ENCODE measurements at regions not wholly inside any gene's neighbourhood (a gene's known extent, or its start where the extent isn't known, plus 50 kb on each side); places are given as distances from the start of the nearest gene placed in this dataset.

GRCh38 chr17:74004056-74004455 lies 199.4 kb upstream of the RPL38 start (continued):
- TF ChIP-seq CREB1 (IDR thresholded peaks at IDR 0.05): no peak
- TF ChIP-seq CREB1 (CRISPR knock-in tag; IDR thresholded peaks at IDR 0.05): no peak
- no peak for TF ChIP-seq ZNF761 (CRISPR knock-in tag; conservative IDR thresholded peaks at IDR 0.05)

GRCh38 chr17:74005790-74006189 lies 197.7 kb upstream of the RPL38 start:
- Histone ChIP-seq H3K79me2 (ENCODE audit: insufficient read depth, low read length) (no peaks in the 10 kb centered on the region), H3K9me3 (ENCODE audit: low read length) (no peaks in the 10 kb centered on the region), H3K9ac (ENCODE audit: insufficient read depth, low read depth, low read length) (no peak overlapping the region), H3K27me3 (ENCODE audit: control insufficient read depth in 1 of 2, insufficient read depth in 2 of 2, low read length in 2 of 2) (peaks cover 3 to 57% of the 10 kb centered on the region in 2 experiments; a peak in 4 of 5 replicates), H3K4me1 (ENCODE audit: insufficient read depth, low read length) (no peaks in the 10 kb centered on the region), H3K4me2 (ENCODE audit: low read depth, low read length) (no peak overlapping the region), H3K36me3 (replicated peaks in 1 of 2; ENCODE audit: control insufficient read depth in 1 of 2, insufficient read depth in 2 of 2, low read length in 2 of 2) (no peaks in the 10 kb centered on the region), H2AFZ (ENCODE audit: low read length) (no peak overlapping the region), H3K27ac (ENCODE audit: extremely low read length, insufficient read depth, low read length) (no peak overlapping the region), H4K20me1 (ENCODE audit: insufficient read depth, low read length) (no peaks in the 10 kb centered on the region), H3K4me3 (replicated peaks in 1 of 3; ENCODE audit: insufficient read depth in 1 of 3, low read depth in 2 of 3, low read length in 3 of 3) (no peak overlapping the region)
- DNase-seq (ENCODE audit: low spot score): no peak
- no TSS peak for BruUV-seq (replicated peaks)
- intact Hi-C loops (cut with micrococcal nuclease; ENCODE audit: unreplicated experiment) (loop anchor here (2.0 kb wide), 1 partner anchor 67 kb away; no protein-coding TSS in a partner anchor), in situ Hi-C loops (cut with HindIII; ENCODE audit: extremely low pct_ligation_motif_present, low pct_unique_long_range_greater_than_20kb) (no loop called here)
- POLR2A ChIA-PET: no interaction called here
- FAIRE-seq: no peak
- TF ChIP-seq, protein P1, sequence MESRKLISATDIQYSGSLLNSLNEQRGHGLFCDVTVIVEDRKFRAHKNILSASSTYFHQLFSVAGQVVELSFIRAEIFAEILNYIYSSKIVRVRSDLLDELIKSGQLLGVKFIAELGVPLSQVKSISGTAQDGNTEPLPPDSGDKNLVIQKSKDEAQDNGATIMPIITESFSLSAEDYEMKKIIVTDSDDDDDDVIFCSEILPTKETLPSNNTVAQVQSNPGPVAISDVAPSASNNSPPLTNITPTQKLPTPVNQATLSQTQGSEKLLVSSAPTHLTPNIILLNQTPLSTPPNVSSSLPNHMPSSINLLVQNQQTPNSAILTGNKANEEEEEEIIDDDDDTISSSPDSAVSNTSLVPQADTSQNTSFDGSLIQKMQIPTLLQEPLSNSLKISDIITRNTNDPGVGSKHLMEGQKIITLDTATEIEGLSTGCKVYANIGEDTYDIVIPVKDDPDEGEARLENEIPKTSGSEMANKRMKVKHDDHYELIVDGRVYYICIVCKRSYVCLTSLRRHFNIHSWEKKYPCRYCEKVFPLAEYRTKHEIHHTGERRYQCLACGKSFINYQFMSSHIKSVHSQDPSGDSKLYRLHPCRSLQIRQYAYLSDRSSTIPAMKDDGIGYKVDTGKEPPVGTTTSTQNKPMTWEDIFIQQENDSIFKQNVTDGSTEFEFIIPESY (CRISPR knock-in tag; IDR thresholded peaks at IDR 0.05): no peak
- WGBS (ENCODE audit: low lambda C conversion rate): 3% methylated on average over 7 of the region's 9 CpGs
- no peak for ATAC-seq
- CTCF ChIA-PET (ENCODE audit: low intra/inter-chr PET ratio, low total read pairs): no interaction called here

- Histone ChIP-seq H3K27me3 (ENCODE audit: control insufficient read depth in 1 of 2, insufficient read depth in 2 of 2, low read length in 2 of 2) (peaks cover 5 to 63% of the 10 kb centered on the region in 2 experiments), H3K79me2 (ENCODE audit: insufficient read depth, low read length) (no peaks in the 10 kb centered on the region), H3K9me3 (ENCODE audit: low read length) (no peaks in the 10 kb centered on the region), H3K27ac (ENCODE audit: extremely low read length, insufficient read depth, low read length) (no peak overlapping the region), H3K4me3 (replicated peaks in 1 of 3; ENCODE audit: insufficient read depth in 1 of 3, low read depth in 2 of 3, low read length in 3 of 3) (no peak overlapping the region), H4K20me1 (ENCODE audit: insufficient read depth, low read length) (no peaks in the 10 kb centered on the region), H2AFZ (ENCODE audit: low read length) (no peak overlapping the region), H3K4me1 (ENCODE audit: insufficient read depth, low read length) (no peaks in the 10 kb centered on the region), H3K36me3 (replicated peaks in 1 of 2; ENCODE audit: control insufficient read depth in 1 of 2, insufficient read depth in 2 of 2, low read length in 2 of 2) (no peaks in the 10 kb centered on the region), H3K9ac (ENCODE audit: insufficient read depth, low read depth, low read length) (no peak overlapping the region), H3K4me2 (ENCODE audit: low read depth, low read length) (no peak overlapping the region)
- in situ Hi-C loops (cut with HindIII; ENCODE audit: extremely low pct_ligation_motif_present, low pct_unique_long_range_greater_than_20kb) (no loop called here), intact Hi-C loops (cut with micrococcal nuclease; ENCODE audit: unreplicated experiment) (no loop called here)
- no peak for ATAC-seq
- 50% methylated on average over 2 of the region's 8 CpGs for whole genome bisulfite sequencing (ENCODE audit: low lambda C conversion rate)
- no peak for FAIRE-seq
- ChIA-PET POLR2A (no interaction called here), CTCF (ENCODE audit: low intra/inter-chr PET ratio, low total read pairs) (no interaction called here)
- DNase-seq (ENCODE audit: low spot score): no peak
- BruUV-seq (replicated peaks): no TSS peak
- no peak for TF ChIP-seq MBD4 (IDR thresholded peaks at IDR 0.05; ENCODE audit: borderline replicate concordance, low read length)
- TF ChIP-seq SKI (IDR thresholded peaks at IDR 0.05; ENCODE audit: partially characterized antibody): no peak
- no peak for TF ChIP-seq KMT2B (CRISPR knock-in tag; IDR thresholded peaks at IDR 0.05)
- no peak for TF ChIP-seq MED13 (CRISPR knock-in tag; IDR thresholded peaks at IDR 0.05)
- TF ChIP-seq TEF (CRISPR knock-in tag; IDR thresholded peaks at IDR 0.05): no peak
- TF ChIP-seq JDP2 (CRISPR knock-in tag; IDR thresholded peaks at IDR 0.05; ENCODE audit: borderline replicate concordance): no peak
- TF ChIP-seq ZNF276 (CRISPR knock-in tag; IDR thresholded peaks at IDR 0.05; ENCODE audit: low read depth): no peak
- TF ChIP-seq HNRNPK (IDR thresholded peaks at IDR 0.05; ENCODE audit: low read depth, low read length, poor library complexity, severe bottlenecking): no peak
- TF ChIP-seq ELF4 (CRISPR knock-in tag; IDR thresholded peaks at IDR 0.05; ENCODE audit: borderline replicate concordance): no peak
Measured at GRCh38 chr17:74006371-74006770, 197.1 kb upstream of the RPL38 start.

All from HepG2 (cell line).